SH-SY5Y (cell line): ENCODE measurements at regions not wholly inside any gene's neighbourhood (a gene's known extent, or its start where the extent isn't known, plus 50 kb on each side); places are given as distances from the start of the nearest gene placed in this dataset.

ENCODE experiments used
- GATA2 ChIP-seq: IDR thresholded peaks from 2 replicates; pipeline ENCODE4 v1.6.1; 2011; ENCODE audit warnings: mild to moderate bottlenecking, low read depth, low read length
- GATA3 ChIP-seq: IDR thresholded peaks from 2 replicates; pipeline ENCODE4 v1.6.1; 2011; ENCODE audit warnings: low read depth, mild to moderate bottlenecking, low read length, moderate library complexity

- TF ChIP-seq GATA3 (no peak), GATA2 (no peak)
Observed at GRCh38 chr17:77668518-77668917, 290.0 kb upstream of the TNRC6C start.

GRCh38 chr17:77670173-77670572 is 288.3 kb upstream of the TNRC6C start:
- TF ChIP-seq GATA2 (no peak), GATA3 (no peak)

- TF ChIP-seq GATA2 (no peak), GATA3 (no peak)
Observed at GRCh38 chr17:77674358-77674757, 284.1 kb upstream of the TNRC6C start.

- TF ChIP-seq GATA2 (no peak), GATA3 (no peak)
Observed at GRCh38 chr17:77675411-77675810, 283.1 kb upstream of the TNRC6C start.

- TF ChIP-seq GATA2 (no peak), GATA3 (no peak)
Observed at GRCh38 chr17:77675816-77676215, 282.7 kb upstream of the TNRC6C start.

GRCh38 chr17:77676237-77676661 is 282.3 kb upstream of the TNRC6C start:
- TF ChIP-seq GATA3 (no peak), GATA2 (peak; percentile 40; the same call in 1 of the 2 replicates)

GRCh38 chr17:77677211-77677610 is 281.3 kb upstream of the TNRC6C start:
- no peak for TF ChIP-seq GATA2
- TF ChIP-seq GATA3, result no peak

GRCh38 chr17:77677630-77678029 is 280.9 kb upstream of the TNRC6C start:
- TF ChIP-seq GATA2 (no peak), GATA3 (no peak)

GRCh38 chr17:77679589-77679988 is 278.9 kb upstream of the TNRC6C start:
- TF ChIP-seq GATA3 (no peak), GATA2 (no peak)

GRCh38 chr17:77681861-77682260 is 276.6 kb upstream of the TNRC6C start:
- TF ChIP-seq GATA2 (no peak), GATA3 (no peak)

GRCh38 chr17:77684803-77685798 is 273.4 kb upstream of the TNRC6C start:
- TF ChIP-seq GATA3, result no peak
- no peak for TF ChIP-seq GATA2

GRCh38 chr17:77685881-77686486 is 272.5 kb upstream of the TNRC6C start:
- TF ChIP-seq GATA3 (no peak), GATA2 (no peak)

GRCh38 chr17:77686903-77687302 is 271.6 kb upstream of the TNRC6C start:
- TF ChIP-seq GATA3 (no peak), GATA2 (no peak)

GRCh38 chr17:77687417-77687816 is 271.1 kb upstream of the TNRC6C start:
- TF ChIP-seq GATA2 (no peak), GATA3 (no peak)

GRCh38 chr17:77687921-77688320 is 270.6 kb upstream of the TNRC6C start:
- TF ChIP-seq GATA2 (no peak), GATA3 (no peak)
